ENCODE measurements at regions not wholly inside any gene's neighbourhood (a gene's known extent, or its start where the extent isn't known, plus 50 kb on each side); places are given as distances from the start of the nearest gene placed in this dataset.

DNA sequence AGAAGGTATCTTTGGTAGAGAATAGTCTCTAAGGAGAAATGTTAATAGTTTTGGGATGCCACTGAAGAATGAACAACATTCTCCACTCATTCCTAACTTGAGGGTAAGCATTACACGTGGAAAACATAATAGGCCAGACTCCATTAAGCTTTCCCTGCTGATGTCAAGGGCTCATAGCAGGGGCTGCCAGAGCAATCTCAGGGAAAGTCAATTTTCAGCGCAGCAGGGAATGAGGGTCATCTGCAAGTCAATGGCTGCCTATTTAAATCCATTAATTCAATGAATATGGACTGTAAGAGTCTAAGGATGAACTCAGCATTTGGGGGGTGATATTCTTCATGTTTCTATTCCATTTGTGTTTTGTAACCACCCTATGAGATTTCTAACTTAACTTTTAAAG is 144.2 kb upstream of the ARL4C start:
- DNase-seq (ENCODE audit: low read depth in 2 of 2) = no peak

GRCh38 chr2:234640657-234641056 is 143.8 kb upstream of the ARL4C start:
- DNase-seq (ENCODE audit: low read depth in 2 of 2) = no peak

DNA sequence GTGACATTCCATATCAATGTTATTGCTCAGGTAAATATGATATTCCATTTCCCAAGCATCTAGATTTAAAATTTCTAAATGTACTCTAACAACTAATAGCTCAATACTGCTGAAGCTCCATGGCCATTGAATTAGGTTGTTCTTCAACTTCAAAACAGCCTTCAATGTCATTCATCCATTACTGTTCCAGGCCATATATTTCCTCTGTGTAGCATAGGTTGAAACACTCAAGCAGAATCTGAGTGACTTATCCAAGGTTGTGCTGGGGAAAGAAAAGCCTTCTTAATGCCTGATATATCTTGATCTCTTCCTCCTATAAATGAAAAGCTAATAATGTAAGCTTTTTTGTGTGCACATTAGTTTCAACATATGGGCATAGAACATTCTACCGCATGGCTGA is 142.1 kb upstream of the ARL4C start:
- no peak for DNase-seq (ENCODE audit: low read depth in 2 of 2)

GRCh38 chr2:234635284-234635683 is 138.4 kb upstream of the ARL4C start:
- peak; percentile 21 to 28 for DNase-seq (ENCODE audit: low read depth in 2 of 2)

DNA sequence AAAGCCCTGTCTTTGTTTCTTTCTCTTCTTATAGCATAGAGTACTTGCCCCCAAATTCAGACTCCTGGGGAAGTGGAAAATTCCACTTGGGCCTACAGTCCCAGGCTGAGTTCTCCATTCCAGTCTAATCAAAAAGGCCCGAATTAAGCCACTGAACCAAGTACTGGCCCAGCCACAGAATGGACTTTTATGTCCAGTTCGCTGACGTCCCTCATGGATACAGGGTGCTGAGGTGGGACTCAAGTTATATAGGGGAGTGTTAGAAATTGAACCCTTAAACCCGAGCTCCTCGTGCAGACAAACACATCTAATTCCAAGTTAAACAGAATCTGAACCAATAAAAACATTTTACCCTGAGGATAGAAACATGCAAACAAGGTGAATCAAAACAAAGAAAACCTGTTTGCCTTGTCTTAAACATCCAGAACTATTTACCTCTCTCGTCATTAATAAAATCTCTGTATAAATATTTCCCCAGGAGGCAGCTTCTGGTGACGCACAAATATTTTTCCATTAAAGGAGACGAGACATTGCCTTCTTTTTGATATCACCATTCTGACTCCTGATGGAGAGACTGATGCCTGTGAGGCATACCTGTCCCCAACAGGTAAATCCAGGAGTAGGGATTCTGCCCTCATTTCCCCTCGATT is 136.8 kb upstream of the ARL4C start:
- DNase-seq (ENCODE audit: low read depth in 2 of 2) = no peak

- DNase-seq (ENCODE audit: low read depth in 2 of 2) = peak in 1 of 2 donors; percentile 29
These were observed 135.9 kb upstream of the ARL4C start for GRCh38 chr2:234632527-234633391.

DNA sequence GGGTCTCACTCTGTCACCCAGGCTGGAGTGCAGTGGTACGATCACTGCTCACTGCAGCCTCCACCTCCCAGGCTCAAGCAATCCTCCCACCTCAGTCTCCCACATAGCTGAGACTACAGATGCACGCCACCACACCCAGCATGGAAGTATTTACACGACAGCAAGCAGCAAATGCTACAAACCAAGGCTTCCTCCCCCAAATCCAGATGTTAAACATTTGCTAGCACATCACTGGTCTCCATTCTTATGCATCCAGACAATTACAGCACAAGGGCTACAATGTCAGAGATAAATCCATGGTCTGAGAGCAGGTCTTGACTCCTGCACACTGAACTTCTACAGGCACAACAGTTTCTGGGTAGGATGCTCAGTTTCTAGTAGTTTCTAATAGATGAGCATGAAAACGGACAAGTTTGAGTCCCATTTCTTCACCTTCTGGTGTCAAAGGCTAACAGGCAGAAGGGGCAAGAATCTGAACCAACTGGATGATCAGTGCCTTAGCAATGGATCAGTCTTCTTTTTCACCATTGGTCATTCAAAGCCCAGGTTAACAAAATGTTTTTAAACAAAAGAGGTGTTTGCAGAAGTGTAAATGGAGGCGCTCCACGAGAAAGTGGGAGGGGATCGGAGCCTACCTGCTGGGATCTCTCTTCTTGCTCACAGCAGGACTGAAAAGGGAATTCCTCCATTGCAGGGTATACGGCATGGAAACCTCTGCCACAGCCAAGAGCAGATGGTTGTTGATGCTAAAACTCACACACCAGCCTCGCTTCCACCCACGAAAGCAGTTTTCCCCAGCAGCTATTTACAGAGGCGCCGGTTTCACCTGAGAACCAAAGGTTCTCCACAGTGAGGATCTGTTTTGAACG is 135.0 kb upstream of the ARL4C start:
- no peak for DNase-seq (ENCODE audit: low read depth in 2 of 2)

DNA sequence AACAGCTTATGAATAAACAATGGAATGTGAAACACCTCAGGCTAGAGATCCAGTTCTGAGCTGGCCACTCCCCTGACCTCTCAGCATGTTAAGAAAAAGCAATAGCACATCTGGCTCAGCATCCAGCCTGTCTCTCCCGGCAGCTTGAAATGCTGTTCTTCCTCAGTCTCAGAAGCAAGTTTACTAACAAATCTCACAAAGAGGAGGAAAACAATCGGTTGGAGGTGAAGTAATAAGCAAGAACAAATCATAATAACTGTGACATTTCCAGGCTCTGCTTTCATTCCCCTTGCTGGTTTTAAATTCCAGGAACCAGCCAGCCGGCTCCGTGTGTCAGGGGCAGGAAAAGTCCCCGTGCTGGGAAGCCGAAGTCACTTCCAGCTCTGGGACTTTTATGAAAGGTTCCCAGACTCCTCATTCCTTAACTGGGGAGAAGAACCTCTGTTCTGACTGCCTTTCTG is 133.9 kb upstream of the ARL4C start:
- DNase-seq (ENCODE audit: low read depth in 2 of 2) = no peak

- no peak for DNase-seq (ENCODE audit: low read depth in 2 of 2)
These were observed 132.7 kb upstream of the ARL4C start for GRCh38 chr2:234629596-234629995.

DNA sequence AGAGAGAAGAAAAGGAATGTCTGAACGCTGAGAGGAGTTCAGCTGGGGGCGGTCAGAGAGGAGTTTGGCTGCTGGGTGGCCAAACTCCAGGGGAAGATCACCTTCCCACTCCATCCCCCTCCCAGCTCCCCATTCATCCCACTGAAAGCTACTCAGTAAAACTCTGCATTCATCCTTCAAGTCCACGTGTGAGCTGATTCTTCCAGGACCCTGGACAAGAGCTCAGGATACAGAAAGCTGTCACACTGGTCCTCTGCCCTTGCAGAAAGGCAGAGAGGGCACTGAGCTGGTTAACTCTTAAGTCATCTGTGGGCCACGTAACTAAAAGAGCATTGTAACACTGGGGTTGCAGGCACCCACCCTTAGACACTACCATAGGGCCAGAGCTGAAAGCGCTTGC is 132.1 kb upstream of the ARL4C start:
- DNase-seq (ENCODE audit: low read depth in 2 of 2) = peak in 1 of 2 donors; percentile 20

- DNase-seq (ENCODE audit: low read depth in 2 of 2) = no peak
These were observed 130.4 kb upstream of the ARL4C start for GRCh38 chr2:234627308-234627707.

GRCh38 chr2:234626566-234627130 is 129.8 kb upstream of the ARL4C start:
- DNase-seq (ENCODE audit: low read depth in 2 of 2) = no peak

GRCh38 chr2:234625626-234626250 is 128.9 kb upstream of the ARL4C start:
- no peak for DNase-seq (ENCODE audit: low read depth in 2 of 2)

- DNase-seq (ENCODE audit: low read depth in 2 of 2) = peak; percentile 65 to 82
These were observed 126.7 kb upstream of the ARL4C start for GRCh38 chr2:234623521-234623991.

- DNase-seq (ENCODE audit: low read depth in 2 of 2) = no peak
These were observed 124.2 kb upstream of the ARL4C start for GRCh38 chr2:234621120-234621519.

DNA sequence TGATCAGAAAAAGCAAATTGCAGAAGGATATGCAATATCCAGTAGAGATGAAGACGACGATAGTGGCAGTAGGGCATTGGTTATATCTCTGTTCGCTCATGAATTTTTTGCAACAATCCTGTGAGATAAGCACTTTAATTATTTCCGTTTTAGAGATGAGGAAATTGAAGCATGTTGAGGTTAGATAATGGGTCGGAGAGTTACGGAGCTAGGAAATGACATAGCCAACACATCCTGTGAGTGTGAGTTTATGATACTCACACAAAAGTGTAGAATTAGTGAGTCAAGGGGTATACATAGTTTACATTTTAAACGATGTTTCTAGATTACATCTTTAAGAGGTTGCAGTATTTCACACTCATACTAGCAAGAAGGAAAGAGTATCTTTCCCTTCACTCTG is 123.1 kb upstream of the ARL4C start:
- peak; percentile 69 to 79 for DNase-seq (ENCODE audit: low read depth in 2 of 2)

GRCh38 chr2:234615643-234616356 is 118.9 kb upstream of the ARL4C start:
- no peak for DNase-seq (ENCODE audit: low read depth in 2 of 2)

GRCh38 chr2:234611209-234611608 is 114.3 kb upstream of the ARL4C start:
- peak in 1 of 2 donors; percentile 9 for DNase-seq (ENCODE audit: low read depth in 2 of 2)

DNA sequence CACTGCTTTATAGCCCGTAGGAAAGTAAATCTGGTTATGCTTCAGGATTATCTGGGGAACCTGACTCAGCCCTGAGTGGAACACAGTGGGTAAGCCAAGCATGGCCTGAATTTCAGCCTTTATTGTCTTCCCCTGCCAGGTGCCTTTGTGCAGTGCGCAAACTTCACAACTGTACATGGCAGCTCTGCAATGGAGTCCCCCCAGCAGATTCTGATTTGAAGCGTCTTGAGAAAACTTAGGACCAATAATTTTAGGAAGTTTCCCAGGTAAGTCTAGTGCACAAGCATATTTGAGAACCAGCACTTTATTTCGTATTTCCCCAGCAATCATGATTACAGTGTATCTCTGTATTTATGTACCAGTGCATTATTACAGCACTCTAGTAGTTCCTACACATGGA is 112.1 kb upstream of the ARL4C start:
- no peak for DNase-seq (ENCODE audit: low read depth in 2 of 2)

- no peak for DNase-seq (ENCODE audit: low read depth in 2 of 2)
These were observed 110.8 kb upstream of the ARL4C start for GRCh38 chr2:234607691-234608090.

Data from lung microvascular endothelial cell (primary cell).